GM21529 (cell line): ENCODE measurements at regions not wholly inside any gene's neighbourhood (a gene's known extent, or its start where the extent isn't known, plus 50 kb on each side); places are given as distances from the start of the nearest gene placed in this dataset.
"Not testable (repeated sequence)": the region's sequence is repeated elsewhere in the genome, so short reads cannot be mapped to it uniquely, and the experiment has no call there.

Experiments
- ATAC-seq: cut with Tn5 transposase; IDR thresholded peaks from one replicate; pipeline ENCODE4 v1.9.1; 2021; ENCODE audit not compliant: unreplicated experiment

GRCh38 chr7:91455411-91455810, 191.2 kb downstream of the FZD1 start:
- no peak for ATAC-seq

DNA sequence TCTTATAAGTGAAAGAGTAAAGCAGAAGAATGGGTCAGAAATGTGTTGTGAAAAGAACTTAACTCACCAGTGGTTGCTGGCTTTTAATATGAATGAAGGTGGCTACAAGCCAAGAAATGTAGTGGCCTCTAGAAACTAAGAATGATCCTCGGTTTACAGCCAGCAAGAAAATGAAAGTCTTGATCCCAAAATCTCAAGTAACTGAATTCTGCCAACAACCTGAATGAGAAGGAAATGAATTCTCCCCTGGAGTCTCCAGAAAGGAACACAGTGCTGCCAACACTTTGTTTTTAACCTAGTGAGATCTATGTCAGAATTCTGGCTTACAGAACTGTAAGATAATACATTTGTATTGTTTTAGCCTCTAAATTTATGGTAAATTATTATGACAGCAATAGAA, 193.0 kb downstream of the FZD1 start:
- ATAC-seq: no peak

- ATAC-seq: no peak
Observed at GRCh38 chr7:91459539-91459938, 195.3 kb downstream of the FZD1 start.

- ATAC-seq: no peak
Observed at GRCh38 chr7:91462316-91462715, 198.1 kb downstream of the FZD1 start.

DNA sequence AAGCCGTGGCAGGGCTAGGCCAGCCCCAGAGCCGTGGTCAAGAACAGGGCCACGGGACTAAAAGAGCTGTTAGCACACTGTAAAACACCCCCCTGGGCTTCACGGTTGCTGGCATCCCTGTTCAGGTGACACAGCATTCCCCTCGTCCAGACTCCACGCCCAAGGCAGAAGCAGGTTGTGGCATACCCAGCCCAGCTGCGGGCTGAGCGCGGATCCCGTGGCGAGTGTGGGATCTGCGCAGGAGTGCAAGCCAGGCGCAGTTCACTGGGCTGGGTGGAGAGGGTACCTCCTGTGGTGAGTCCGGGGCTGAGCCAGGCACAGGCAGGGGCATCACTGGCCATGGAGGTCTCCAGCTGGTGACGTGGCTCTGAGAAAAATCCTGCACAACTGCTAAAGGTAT, 199.1 kb downstream of the FZD1 start:
- ATAC-seq: no peak

GRCh38 chr7:91465595-91466061, 201.4 kb downstream of the FZD1 start:
- ATAC-seq: no peak

- no peak for ATAC-seq
Observed at GRCh38 chr7:91468256-91468655, 204.0 kb downstream of the FZD1 start.

DNA sequence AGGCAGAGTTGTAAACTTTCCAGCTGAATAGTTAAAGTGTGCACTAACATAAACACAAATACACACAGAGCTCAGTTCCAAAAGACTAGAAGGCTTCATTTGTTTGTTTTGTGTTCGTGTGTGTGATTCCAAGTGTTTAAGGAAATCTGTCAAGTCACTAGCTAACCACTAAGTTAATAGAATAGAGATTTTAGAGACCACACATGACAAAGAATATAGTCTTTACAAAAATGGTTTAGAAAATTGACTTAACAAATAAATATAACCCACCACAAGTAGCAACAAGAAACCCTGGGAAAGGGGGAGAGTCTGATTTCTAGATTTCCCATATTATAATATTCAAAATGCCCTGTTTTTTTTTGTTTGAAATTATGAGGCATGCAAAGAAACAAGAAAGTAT, 209.4 kb downstream of the FZD1 start:
- no peak for ATAC-seq

GRCh38 chr7:91474074-91474473, 209.8 kb downstream of the FZD1 start:
- ATAC-seq: no peak

DNA sequence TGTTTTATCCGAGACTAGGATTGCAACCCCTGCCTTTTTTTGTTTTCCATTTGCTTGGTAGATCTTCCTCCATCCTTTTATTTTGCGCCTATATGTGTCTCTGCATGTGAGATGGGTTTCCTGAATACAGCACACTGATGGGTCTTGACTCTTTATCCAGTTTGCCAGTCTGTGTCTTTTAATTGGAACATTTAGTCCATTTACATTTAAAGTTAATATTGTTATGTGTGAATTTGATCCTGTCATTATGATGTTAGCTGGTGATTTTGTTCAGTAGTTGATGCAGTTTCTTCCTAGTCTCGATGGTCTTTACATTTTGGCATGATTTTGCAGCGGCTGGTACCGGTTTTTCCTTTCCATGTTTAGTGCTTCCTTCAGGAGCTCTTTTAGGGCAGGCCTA, 216.2 kb downstream of the FZD1 start:
- not testable (repeated sequence) for ATAC-seq

DNA sequence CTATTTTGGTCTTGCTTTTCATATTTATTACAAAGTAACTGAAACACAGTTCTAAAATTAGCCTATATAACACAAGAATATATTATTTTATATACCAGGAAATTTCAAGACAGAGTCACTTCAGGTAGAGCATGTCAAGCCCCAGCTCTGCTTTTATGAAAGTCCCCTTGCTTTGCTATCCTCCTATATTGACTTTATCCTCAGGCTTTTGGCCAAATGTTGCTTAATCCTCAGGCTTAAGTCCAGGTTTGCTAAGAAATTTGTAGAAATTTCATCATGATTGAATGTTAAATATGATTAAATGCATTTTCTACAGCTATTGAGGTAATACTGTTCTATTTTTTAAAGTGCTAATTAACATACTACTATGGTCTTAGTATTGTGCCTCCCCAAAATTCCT, 227.6 kb downstream of the FZD1 start:
- ATAC-seq: no peak

DNA sequence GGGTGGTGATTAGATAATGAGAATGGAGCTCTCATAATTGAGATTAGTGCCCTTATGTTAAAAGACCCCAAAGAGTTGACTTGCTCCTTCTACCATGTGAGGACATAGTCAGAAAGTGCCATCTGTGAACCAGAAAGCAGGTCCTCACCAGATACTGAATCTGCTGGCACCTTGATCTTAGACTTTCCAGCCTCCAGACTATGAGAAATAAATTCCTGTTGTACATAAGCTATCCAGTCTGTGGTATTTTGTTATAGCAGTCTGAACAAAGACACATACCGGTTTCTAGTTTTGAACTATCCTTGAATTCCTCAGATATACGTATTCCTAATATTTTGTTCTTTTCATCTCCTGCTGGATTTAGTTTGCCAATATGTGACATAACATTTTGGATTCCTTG, 228.1 kb downstream of the FZD1 start:
- no peak for ATAC-seq

DNA sequence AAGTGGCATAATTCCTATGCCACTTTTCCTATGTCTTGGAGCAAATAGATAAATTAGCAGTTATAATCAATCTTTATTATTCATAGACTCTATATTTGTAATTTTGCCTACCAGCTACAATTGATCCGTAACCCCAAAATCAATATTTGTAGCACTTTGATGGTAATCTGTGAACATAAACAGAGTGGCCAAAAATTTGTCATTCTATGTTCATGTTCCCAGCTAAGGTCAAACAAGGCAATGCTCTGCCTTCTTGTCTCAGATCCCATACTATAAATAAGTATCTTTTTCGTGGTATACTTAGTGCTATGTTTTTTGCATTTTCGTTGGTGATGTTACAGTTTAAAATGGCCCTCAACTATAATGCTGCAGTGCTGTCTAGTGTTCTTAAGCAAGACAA, 228.5 kb downstream of the FZD1 start:
- no peak for ATAC-seq

DNA sequence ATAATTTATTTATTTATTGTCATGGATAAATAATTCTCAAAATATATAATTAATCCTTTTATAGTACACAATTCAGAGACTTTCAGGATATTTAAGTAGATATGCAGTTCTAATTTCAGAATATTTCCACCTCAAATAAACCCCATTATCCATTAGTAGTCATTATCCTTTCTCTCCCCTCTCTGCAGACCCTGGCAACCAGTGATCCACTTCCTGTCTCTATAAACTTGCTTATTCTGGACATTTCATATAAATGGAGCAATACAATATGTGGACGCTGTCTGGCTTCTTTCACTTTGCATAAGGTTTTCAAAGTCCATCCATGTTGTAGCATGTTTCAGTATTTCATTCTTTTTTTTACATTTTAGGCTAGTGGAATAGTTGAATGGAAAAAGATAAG, 230.2 kb downstream of the FZD1 start:
- ATAC-seq: no peak

- ATAC-seq: no peak
Observed at GRCh38 chr7:91496251-91496820, 232.1 kb downstream of the FZD1 start.

GRCh38 chr7:91497277-91497676, 233.0 kb downstream of the FZD1 start:
- not testable (repeated sequence) for ATAC-seq

GRCh38 chr7:91503934-91504555, 239.8 kb downstream of the FZD1 start:
- ATAC-seq: no peak

DNA sequence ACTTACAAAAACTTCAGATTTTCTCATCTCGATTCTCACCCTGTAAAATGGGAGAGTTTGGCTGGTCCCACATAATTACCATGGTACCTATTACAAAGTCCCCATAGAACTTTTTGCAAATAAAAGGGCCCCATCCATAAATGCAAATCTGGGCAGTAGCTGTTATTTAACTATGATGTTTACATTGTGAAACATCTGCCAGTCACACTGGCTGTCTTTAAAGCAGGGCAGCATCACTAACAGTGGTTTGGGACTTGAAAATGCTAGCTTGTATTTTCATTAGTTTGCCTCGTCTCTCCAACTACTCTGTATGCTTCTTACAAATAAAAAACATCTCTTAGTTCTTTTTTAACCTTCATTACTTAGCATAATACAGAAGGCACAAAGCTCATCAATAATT, 240.7 kb downstream of the FZD1 start:
- ATAC-seq: no peak

- ATAC-seq: not testable (repeated sequence)
Observed at GRCh38 chr7:91506966-91507365, 242.7 kb downstream of the FZD1 start.

DNA sequence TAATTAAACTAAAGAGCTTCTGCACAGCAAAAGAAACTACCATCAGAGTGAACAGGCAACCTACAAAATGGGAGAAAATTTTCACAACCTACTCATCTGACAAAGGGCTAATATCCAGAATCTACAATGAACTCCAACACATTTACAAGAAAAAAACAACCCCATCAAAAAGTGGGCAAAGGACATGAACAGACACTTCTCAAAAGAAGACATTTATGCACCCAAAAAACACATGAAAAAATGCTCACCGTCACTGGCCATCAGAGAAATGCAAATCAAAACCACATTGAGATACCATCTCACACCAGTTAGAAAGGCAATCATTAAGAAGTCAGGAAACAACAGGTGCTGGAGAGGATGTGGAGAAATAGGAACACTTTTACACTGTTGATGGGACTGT, 247.6 kb downstream of the FZD1 start:
- ATAC-seq: not testable (repeated sequence)

GRCh38 chr7:91512958-91513357, 248.7 kb downstream of the FZD1 start:
- ATAC-seq: no peak

- ATAC-seq: no peak
Observed at GRCh38 chr7:91514591-91514990, 250.4 kb downstream of the FZD1 start.

DNA sequence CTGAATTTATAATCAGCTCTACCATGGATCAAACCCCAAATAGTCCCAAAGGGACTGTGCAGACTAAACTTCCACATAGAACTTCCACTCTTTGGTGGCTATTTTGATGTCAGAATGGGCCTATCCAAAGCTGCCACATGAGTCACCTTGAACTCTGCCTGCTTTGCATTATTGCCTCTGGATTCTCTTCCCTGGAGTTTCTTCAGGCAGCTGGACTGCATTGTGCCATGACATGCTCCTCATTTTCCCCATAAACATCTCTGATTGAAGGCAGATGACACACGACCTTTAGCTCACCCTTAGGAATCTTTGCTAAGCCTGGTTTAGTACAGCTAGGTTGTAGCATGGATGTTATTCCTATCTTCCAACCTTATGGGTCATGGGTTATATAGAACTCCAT, 251.7 kb downstream of the FZD1 start:
- ATAC-seq: no peak
